D721Med (cell line): ENCODE measurements at regions not wholly inside any gene's neighbourhood (a gene's known extent, or its start where the extent isn't known, plus 50 kb on each side); places are given as distances from the start of the nearest gene placed in this dataset.

ENCODE experiments used
- DNase-seq: peaks from one replicate; pipeline ENCODE4 v3.0.0; 2011; ENCODE audit warnings: low spot score; ENCODE audit not compliant: insufficient read length
- FAIRE-seq: peaks from 2 replicates; lab custom pipeline; 2011; peaks lifted over from hg19 to GRCh38; lab: Jason Lieb, UNC
- TF ChIP-seq, protein P1 (sequence below): IDR thresholded peaks from 2 replicates; pipeline ENCODE4 v1.5.1; 2012; ENCODE audit warnings: mild to moderate bottlenecking, control low read depth; ENCODE audit not compliant: insufficient read depth; ENCODE audit errors: missing control alignments

- DNase-seq = no peak
- no peak for FAIRE-seq
- TF ChIP-seq, protein P1, sequence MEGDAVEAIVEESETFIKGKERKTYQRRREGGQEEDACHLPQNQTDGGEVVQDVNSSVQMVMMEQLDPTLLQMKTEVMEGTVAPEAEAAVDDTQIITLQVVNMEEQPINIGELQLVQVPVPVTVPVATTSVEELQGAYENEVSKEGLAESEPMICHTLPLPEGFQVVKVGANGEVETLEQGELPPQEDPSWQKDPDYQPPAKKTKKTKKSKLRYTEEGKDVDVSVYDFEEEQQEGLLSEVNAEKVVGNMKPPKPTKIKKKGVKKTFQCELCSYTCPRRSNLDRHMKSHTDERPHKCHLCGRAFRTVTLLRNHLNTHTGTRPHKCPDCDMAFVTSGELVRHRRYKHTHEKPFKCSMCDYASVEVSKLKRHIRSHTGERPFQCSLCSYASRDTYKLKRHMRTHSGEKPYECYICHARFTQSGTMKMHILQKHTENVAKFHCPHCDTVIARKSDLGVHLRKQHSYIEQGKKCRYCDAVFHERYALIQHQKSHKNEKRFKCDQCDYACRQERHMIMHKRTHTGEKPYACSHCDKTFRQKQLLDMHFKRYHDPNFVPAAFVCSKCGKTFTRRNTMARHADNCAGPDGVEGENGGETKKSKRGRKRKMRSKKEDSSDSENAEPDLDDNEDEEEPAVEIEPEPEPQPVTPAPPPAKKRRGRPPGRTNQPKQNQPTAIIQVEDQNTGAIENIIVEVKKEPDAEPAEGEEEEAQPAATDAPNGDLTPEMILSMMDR = no peak
Measured at GRCh38 chr10:10365676-10366075, 652.0 kb upstream of the CELF2 start.

DNA sequence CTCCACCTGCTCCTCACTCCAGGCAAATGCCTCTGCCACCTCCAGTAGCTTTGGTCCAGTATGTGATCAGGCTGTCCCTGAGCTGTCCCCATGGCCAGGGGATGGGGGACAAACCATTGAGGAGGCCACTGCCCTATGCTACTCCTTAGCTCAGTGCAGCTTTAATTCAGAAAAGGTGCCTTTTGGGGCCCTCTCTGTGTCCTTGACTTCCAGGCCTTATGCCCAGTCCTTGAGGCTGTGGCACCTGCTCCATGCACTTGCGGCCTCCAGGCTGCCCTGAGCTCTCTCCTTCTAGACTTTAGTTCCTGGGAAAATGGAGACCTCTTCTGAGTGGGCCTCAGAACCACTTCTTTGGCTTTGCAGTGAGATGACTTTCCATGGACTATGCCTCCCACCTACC, 650.8 kb upstream of the CELF2 start:
- no peak for FAIRE-seq
- TF ChIP-seq, protein P1 = no peak
- DNase-seq = no peak

- no peak for DNase-seq
- TF ChIP-seq, protein P1 = no peak
Measured at GRCh38 chr10:10367264-10367663, 650.4 kb upstream of the CELF2 start.

DNA sequence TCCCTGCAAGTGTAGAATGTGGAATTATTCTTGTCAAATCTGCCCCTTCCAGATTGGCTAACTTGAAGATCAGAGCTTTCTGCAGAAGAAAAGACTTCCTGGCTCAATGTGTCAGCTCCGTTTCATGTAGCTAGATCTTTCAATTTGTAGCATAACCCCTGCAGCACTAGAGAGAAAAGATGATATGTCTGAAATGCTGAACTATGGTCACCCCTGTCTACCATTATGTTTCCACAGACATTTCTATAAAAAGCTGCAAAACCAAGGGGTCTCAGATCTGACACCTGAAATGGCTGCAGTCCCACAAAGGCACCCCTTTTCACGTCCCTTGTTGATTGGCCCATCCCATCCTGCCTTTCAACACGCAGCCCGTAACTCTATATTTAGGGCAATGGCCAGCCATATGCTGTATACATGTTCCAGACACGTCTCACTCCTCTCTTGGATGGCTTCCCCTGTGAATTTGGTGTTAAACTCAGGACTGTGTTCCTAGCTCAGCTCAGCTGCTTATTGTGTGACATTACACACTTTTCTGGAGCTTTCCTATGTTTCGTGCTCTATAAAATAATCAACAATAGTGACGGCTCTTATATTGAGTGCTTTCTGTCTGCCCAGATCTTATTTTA, 648.6 kb upstream of the CELF2 start:
- FAIRE-seq = no peak
- no peak for DNase-seq
- TF ChIP-seq, protein P1 = no peak

More at GRCh38 chr10:10367264-10367663, 650.4 kb upstream of the CELF2 start:
- FAIRE-seq = no peak

DNA sequence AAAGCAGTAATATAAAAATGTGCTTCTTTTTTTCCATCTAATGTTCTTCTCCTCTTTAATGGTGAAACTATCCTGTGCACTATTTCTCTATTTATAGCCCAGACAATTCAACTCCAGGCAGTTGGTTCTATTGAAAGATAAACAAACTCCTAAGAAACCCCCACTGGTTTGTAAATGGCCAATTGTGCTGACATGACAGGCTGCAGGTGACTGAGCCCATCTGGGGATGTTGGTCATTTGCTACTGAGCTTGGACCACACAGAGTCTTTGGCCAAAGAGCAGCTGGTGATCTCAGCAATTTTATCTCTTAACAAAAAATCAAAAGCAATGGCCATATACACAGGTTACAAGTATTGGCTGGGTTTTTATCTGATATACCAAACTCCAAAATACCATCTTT, 631.8 kb upstream of the CELF2 start:
- TF ChIP-seq, protein P1 = no peak
- FAIRE-seq (no peak), DNase-seq (no peak)

- no peak for DNase-seq
- TF ChIP-seq, protein P1 = no peak
Measured at GRCh38 chr10:10389182-10389581, 628.5 kb upstream of the CELF2 start.

GRCh38 chr10:10392511-10392910, 625.2 kb upstream of the CELF2 start:
- DNase-seq = no peak
- FAIRE-seq = no peak
- TF ChIP-seq, protein P1 = no peak

More at GRCh38 chr10:10389182-10389581, 628.5 kb upstream of the CELF2 start:
- no peak for FAIRE-seq
